ENCODE measurements at regions not wholly inside any gene's neighbourhood (a gene's known extent, or its start where the extent isn't known, plus 50 kb on each side); places are given as distances from the start of the nearest gene placed in this dataset.
"Not testable (repeated sequence)": the region's sequence is repeated elsewhere in the genome, so short reads cannot be mapped to it uniquely, and the experiment has no call there.

DNA sequence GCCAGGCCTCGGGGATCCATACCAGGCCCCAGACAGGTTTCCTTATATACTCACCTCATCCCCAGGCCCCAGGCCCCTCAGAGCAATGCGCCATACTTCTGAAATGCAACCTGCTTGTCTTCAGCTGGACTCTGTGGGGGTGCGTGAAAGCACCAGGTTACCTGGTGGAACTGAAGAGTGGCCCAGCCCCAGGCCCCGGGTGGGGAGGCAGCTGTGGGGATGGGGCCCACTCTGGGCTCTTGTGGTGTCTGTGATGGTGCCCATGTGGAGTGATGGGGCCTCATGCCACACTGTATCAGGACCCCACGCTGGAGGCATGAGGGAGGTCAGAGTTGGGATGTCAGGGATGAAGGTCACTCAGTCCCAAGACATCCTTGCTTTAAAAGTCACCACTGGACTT, 999.0 kb downstream of the BRD1 start:
- no peak for FAIRE-seq

DNA sequence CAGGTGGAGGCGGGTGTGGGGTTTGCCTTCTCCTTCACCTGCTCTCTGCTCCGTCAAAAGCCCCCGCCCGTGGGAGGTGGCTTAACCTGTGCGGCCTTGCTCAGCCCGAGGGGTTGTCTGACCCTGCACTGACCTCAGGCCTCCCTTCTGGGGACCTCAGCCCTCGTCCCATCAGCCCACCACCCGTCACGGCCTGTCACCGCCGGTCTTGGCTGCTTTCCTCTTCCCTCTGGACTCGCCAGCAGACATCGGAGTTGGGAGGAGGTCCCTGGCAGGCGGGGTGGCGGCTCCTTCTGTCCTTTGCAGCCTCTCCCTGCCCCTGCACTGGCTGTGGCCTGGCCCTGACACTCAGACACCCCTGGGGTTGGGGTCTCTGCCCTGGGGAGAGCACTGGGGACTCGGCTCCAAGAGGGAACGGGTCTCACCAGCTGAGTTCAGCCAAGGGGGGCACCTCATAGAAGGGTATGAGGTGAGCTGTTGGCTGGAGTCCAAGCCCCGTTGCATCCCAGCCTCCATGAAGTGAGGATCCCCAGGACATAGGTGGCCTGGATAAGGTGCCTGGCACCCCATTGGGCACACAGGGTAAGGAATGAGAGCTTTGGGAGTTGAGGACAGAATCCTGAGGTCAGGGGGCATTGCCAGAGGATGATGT, 999.6 kb downstream of the BRD1 start:
- no peak for FAIRE-seq

DNA sequence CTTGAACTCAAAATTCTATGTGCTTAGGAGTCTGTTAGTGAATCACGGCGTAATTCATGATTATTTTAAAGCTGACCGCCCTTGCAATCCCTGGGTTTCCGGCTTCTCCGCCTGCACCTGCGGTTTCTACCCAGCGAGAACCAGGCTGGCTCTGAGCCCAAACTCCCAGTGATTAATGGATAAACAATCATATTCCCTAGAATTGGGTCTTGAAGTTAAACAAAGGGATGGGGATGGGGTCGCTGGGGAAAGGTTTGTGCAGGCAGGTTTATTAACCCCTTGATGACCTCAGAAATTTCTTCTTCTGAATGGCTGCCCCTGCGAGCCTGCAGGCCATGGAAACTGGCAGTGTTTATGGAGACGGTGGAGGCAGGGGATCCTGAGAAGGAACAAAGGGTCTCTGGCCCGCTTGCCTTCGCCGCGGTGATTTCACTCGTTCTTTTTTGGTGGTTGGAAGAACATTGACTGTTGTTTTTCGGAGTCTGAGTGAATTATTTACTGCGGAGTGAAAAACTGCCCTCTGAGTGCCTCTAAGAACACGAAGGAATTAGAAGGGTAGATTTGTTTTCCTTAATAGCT, 1000.3 kb downstream of the BRD1 start:
- no peak for FAIRE-seq

DNA sequence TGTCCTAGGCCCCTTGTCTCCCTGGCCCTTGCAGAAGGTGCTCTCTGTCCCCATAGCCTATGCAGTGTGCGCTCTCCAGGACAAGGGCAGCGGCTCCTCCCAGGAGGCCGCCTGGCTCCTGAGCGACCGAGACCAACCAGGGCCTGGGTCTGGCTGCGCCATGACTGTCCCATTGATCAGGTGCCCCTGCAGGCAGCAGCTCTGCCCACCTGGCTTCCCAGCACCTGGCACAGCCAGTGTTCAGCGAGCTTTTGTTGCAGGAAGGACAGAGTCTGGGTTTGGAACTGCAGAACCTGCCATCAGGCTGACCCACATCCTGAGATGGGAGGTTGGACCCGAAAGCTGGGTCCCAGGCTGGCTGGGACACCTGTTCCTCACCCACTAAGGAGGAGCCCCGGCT, 1001.1 kb downstream of the BRD1 start:
- no peak for FAIRE-seq

DNA sequence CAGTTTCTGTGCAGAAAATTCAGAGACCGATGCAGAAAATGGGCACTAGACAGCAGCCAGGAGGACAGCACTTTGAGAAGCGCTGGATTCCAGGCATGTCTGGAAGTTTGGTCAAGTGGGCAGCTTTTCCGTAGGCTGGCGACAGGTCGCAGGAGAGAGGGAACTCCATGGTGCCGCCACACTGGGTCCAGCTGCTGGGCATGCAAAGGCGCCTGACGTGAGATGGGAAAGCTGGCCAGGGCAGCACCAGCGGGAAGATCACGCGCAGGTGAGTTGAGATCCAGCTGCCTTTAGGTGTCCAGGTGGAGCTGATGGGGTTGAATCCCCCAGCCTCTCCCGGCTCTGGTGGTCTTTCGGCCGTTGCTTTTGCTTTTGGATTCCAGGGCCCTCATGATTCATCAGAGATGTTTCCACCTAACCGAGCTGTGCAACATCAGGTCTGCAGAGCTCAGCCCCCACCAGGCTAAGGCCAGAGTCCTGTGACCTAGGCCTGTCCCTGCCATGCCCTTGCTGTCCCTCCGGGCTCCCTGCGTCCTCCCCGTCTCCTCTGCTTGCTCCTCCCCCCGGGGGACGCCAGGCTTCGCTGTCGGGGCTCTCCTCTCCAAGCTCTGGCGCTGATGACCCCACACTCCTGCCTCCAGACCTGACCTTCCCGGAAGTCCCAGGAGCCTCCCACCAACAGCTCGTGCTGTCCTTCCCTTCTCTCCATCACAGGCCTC, 1001.7 kb downstream of the BRD1 start:
- FAIRE-seq, result no peak

DNA sequence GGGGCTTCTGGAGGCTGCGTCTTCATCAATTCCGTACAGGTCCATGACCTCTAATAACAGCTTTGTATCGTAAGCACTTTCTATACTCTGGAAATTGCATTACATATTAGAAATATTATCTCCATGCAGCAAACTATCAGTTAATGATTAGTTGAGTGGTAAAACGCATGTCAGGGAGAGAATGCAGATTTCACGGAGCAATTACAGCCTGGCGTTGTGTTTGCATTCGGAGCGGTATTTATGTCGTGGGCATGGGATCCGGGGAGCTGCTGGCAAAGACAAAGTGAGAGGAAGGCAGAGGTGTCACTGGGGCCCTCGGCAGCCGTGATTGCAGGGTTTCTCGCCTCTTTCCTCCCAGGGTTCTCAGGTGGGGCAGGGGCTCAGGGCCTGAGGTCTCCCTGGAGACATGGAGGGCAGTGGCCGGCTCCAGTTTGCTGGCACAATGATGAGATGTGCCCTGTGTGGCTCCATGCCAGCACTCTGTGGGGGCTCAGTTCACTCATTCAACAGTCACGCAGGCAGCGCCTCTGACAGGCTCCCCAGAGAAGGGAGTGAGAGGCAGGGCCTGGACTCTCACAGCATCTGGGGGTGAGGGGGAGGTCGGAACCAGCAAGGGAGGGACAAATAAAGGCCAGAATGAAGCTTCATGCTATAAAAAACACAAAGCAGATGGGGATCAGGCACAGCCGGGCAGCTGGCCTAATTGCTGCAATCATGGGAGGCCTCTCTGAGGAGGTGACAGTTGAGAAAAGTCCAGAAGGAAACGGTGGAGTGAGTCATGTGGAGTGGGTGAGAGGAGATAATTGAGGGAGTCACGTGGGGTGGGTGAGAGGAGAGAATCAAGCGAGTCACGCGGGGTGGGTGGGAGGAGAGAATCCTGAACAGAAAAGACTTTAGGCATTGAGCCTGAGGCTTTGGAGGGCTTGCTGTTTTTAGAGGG, 1002.7 kb downstream of the BRD1 start:
- FAIRE-seq, result no peak

DNA sequence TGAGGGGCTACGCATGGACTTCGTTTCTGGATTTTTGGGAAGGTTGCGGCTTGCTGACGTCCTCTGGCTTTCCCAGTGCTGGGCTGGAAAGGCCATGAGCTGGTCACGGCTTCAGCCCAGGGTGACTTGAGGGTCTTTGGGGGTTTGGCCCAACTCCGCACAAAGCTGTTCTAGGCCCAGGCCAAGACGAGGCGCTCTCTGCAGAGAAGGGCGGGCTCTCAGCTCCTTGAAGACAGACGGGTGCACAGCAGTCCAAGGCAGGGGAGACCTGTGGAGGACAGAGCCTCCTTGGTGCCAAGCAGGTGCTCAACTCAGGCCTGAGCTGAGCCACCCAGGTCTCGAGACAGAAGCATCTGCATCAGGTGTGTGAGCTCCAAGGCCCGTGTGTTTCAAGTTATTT, 1003.7 kb downstream of the BRD1 start:
- no peak for FAIRE-seq

DNA sequence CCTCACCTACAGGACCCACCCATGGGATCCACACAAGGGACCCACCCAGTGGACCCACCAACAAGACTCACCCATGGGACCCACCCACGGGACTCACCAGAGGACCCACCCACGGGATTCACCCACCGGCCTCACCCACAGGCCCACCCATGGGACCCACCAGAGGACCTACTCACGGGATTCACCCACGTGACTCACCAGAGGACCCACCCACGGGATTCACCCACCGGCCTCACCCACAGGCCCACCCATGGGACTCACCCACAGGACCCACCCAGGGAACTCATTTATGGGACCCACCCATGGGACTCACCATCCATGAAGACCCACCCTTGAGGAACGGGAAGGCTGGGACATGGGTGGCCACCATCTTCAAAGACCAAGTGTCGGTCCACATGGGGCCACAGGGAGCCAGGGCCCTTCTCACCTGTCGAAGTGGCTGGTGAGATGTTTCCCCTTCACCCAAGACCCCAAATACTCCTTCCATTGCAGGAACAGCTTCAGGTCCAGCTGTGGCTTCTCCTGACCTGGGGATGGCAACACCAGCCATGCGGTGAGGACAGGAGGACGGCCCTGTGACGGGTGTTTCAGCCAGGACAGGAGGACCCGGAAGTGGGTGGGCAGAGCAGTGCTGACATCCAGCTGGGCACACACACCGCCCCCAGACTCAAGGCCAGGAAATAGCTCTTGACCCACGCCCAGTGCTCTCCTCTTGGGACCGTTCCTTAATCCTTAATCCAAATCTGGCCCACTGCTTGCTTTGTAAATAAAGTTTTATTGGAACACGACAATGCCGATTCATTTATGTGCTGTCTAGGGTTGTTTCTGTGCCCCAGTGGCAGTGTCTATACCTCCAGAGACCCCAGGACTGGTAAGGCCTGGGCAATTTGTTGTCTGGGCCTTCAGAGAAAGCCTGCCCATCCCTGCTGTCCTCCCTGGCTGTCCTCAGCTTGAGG, 1005.1 kb downstream of the BRD1 start:
- FAIRE-seq, result no peak

DNA sequence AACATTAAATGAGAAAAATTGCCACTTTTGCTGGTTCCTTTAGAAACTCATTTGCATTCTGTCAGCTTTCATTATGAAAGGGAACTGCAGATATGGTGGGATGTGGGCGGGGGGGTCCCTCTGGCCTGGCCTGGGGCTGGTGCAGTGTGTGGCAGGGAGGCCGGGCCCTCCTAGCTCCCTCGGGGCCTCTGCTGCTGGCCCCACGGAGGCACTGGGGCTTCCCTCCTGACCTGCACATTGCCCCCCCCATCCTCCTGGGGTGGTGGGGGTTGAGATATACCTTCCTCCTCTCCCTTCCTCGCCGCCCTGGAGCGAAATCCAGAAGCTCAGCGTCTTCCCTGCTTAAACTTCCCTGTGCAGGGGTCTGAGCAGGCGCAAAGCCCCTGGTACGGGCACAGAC, 1005.9 kb downstream of the BRD1 start:
- FAIRE-seq, result no peak

DNA sequence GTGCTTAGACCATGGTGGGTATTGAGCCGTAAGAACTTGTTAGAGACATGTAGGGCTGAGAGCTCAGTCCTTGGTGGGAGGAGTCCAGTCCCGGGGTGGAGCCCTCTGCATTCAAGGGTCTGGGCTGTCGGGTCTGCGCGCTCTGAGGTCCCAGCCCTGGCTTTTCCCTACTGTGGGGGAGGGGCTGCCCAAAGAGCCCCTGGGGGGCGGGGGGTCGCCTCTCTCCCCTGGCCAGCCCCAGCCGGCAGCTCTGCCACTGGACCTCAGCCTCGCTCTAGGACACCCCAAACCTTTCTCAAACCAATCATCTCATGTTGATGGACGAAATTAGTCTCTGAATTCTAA, 1006.4 kb downstream of the BRD1 start:
- no peak for FAIRE-seq

DNA sequence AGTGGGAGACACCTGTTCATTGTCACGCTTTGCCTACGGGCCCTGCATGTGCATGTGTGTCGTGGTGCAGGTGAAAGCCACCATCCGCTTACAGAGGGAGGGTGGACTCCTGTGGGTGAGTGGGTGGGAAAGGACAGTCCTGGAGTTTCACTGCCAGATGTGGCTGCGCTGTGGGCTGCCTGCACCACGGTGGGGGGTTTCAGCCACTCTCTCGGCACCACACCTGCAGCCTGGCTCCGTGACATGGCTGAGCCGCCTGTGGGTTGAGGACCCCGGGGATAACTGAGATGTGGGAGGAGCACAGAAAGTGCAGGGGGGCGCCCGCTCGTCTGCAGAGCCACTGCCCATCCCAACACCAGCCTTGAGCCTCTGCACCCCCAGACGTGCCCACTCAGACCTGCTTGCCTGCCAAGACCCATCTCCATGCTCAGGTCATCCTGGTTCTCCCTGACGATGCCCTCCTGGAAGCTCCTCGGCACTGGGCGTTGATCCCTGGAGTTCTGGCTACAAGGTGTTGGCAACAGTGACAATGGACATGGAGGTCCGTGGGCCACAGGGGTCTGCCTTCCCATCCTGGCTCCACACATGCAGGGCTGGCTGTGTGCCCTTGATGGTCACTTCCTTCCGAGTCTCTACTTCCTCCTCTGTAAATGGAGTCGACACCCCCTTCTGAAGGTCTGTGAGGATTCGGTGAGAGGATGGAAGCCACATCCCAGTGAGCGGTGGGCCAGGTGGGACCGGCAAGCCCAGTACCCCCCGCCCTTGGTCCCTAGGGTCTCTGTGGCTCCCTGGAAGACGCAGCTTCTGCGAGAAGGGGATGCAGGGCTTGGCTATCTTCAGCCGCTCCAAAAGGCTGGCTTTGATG, 1007.0 kb downstream of the BRD1 start:
- FAIRE-seq, result no peak

DNA sequence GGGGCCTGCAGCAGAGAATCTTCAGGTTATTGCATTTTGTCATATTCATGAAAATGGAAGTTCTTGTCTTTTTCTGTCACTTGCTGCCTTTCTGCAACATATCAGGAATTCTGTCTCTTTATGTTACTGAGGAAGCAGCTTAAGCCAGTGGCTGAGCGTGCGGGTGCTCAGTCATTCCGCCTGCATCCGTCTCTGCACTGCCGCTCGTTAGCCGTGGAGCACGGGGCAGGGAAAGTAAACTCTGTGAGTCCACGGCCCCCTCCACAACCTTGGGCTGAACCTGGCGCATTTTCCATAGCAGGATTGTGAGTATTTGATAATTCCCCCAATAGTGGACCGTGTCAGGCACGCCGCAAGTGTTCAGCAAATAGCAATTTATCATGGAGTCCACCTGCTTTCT, 1007.7 kb downstream of the BRD1 start:
- FAIRE-seq, result no peak

DNA sequence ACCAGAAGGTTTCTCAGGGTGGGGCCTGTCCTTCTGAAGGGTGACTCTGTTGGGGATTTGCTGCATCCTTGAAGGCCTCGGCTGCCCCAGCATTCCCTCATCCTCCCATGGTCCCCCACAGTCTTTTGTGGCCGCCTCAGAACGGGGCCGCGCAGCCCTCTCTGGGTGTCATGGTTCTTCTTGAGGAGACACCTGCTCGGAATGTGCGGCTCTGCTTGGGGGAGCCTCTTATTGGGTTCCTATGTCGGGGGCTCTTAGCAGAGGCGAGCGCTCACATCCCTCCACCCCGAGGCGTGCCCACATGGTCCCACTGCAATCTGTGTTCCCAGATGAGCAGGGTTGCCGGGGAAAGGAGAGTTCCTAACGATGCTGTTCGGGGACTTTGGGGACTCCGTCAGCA, 1008.4 kb downstream of the BRD1 start:
- no peak for FAIRE-seq

DNA sequence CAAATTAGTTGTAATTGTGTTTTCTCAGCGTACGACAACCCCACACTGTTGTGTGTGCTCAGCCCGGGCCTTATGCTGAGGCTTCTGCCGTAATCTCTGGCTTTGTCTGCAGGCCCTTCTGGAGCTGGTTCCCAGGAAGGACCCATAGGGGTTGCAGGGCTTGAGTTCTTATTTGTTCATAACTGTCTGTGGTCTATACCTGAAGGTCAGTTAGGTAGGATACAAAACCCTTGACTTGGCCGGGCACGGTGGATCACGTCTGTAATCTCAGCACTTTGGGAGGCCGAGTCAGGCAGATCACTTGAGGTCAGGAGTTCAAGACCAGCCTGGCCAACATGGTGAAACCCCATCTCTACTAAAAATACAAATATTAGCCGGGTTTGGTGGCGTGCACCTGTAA, 1010.2 kb downstream of the BRD1 start:
- not testable (repeated sequence) for FAIRE-seq

DNA sequence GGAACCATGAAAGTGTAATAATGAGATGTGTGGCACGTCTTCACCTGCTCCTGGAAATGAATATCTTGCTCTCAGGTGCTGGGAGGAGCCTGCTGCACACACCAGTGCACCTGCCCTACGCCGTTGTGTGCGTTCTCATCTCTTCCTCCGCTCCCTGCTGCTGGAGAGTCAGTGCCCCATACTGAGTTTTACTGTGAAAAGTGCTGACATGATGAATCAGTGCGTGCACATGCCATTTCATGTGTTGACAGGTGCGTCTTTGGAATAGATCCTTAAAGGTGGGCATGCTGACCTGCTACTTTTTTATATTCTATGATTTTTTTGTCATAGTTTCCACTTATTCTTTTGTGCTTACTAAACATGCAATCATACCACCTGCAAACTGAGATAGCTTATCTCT, 1015.8 kb downstream of the BRD1 start:
- FAIRE-seq, result no peak

DNA sequence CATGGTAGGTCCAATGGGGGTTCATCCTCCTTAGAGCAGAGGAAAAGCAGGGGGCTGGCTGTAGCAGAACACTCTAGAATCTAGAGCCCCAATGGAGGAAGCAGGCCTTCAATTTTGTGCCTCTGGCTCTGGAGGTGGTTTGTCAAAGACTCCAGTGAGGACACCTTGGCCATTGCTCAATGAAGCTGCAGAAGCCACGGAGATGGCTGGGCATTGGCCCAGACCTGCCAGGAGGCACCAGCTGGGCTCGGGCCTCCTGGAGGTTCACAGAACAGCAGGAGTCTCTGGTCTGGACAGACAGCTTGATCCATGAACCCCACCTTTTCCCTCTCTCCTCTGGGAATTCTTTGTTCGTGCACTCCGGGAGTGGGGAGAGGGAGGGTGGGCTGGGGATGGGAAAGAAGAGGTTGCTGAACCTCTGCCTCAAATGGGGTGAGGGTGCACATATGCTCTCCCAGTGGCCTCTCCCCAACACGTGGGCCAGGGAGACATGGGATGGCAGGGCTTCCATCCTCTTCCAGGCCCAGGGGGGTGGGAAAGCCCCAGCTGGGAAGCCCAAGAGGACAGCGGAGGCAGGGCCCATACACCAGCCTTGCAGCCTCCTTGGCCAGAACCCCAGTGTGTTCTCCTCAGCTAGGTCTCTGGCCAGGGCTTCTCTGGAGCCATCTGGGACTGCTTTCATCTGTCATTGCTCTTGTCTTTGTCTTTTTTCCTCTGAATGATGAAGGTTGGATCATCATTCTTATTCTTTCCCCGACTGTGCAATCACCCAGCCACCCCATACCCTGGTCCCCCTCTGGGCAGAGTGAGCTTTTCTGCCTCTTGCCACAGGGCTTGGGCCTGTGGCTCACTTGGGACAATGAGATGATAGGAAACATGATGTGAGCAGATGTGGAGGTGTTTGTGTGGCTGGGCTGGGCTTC, 1019.4 kb downstream of the BRD1 start:
- FAIRE-seq, result no peak

DNA sequence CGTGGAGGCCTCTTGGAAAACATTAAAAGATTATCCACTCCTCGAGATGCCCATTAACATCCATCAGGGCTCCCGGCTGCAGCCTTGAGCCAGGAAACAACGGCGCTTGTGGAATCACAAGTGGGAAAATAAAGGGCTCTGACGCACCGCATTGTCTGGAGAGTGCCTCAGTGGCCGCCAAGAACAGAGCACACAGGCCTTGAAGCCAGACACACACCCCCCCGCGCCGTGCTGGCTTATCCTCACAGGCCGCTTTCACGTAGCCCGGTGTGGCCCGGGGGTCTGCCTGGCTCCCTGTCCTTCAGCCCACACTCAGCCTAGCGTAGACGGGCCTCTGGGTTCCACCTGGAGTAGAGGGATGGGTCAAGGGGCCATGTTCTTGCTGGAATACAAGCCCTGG, 1020.5 kb downstream of the BRD1 start:
- no peak for FAIRE-seq

DNA sequence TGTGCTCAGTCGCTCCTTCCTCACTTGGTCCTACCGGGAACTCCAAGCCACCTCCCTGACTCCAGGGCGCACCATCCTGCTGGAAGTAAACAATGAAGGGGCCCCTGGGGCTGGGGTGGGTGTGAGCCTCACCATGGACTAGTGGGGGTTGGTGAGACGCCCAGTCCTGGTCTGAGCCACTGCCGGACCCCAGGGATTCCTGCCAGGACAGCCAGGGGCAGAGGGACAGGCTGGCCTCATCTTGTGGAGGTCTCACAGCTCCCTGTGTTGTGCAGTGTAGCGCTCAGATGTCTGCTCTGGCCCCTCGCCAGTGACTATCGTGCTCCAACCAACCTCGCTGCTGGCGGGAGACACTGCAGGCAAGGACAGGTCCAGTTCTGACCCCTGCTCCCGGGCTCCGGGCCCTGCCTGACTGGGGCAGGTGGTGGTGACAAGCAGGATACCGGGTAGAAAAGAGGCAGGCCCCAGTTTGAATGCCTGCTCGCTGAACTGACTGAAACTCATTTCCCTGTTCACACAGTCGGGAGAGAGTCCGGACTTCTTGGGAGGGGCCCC, 1021.4 kb downstream of the BRD1 start:
- no peak for FAIRE-seq

DNA sequence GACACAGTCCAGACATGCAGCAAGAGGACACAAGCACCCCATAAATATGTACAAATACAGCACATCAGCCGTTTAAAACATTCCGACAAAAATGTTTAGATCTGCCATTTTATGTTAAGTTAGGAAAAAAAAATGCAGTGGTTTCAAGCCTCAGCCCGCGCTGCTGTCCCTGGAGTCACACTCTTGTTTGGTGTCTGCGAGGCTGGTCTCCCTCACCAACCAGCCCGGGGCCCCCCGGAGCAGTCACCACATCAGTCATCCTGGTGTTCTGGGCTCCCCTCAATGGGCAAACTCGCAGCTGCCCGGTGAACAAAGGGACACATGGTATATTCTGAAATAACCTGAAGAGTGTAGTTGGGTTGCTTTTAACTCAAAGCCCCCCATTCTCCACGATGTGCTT, 1022.2 kb downstream of the BRD1 start:
- FAIRE-seq, result no peak

DNA sequence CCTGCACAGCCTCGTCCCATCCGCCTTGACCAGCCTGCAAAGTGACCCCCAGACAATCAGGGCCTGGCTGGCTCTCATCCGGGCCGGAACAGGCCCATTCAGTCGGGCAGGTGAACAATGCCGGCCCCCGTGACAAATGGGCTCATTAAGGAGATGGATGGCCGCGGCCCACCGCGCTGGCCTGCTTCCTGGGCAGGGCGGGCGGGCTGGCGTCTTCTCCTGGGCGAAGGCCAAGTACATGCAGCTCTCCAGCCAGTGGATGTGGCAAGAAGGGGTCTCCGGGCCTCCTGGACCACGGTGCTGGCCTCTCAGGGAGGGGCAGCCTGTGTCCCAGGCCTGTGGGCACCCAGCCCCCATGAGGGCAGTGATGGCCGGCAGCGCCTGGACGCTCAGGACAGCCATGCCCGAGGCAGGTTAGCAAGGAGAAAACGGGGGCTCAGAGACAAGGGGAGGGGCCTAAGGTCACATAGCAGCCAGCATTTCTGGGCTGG, 1022.8 kb downstream of the BRD1 start:
- no peak for FAIRE-seq
